GM18867 (cell line): ENCODE measurements at regions not wholly inside any gene's neighbourhood (a gene's known extent, or its start where the extent isn't known, plus 50 kb on each side); places are given as distances from the start of the nearest gene placed in this dataset.
"Not testable (repeated sequence)": the region's sequence is repeated elsewhere in the genome, so short reads cannot be mapped to it uniquely, and the experiment has no call there.

Source experiments
- ATAC-seq: cut with Tn5 transposase; IDR thresholded peaks from one replicate; pipeline ENCODE4 v1.9.1; 2021; ENCODE audit warnings: mild to moderate bottlenecking, moderate library complexity; ENCODE audit not compliant: unreplicated experiment

GRCh38 chr9:95680306-95680705, 163.5 kb upstream of the PTCH1 start:
- ATAC-seq, result not testable (repeated sequence)

- ATAC-seq, result no peak
Observed at GRCh38 chr9:95679874-95680273, 163.1 kb upstream of the PTCH1 start.

GRCh38 chr9:95678759-95679158, 162.0 kb upstream of the PTCH1 start:
- no peak for ATAC-seq

GRCh38 chr9:95670122-95670521, 153.4 kb upstream of the PTCH1 start:
- no peak for ATAC-seq

- no peak for ATAC-seq
Observed at GRCh38 chr9:95669253-95669652, 152.5 kb upstream of the PTCH1 start.

- ATAC-seq, result no peak
Observed at GRCh38 chr9:95667789-95668188, 151.0 kb upstream of the PTCH1 start.

- ATAC-seq, result no peak
Observed at GRCh38 chr9:95666785-95667155, 150.0 kb upstream of the PTCH1 start.

- ATAC-seq, result no peak
Observed at GRCh38 chr9:95666096-95666784, 149.5 kb upstream of the PTCH1 start.

- ATAC-seq, result no peak
Observed at GRCh38 chr9:95653246-95653645, 136.5 kb upstream of the PTCH1 start.

GRCh38 chr9:95650720-95651119, 133.9 kb upstream of the PTCH1 start:
- ATAC-seq, result no peak

- no peak for ATAC-seq
Observed at GRCh38 chr9:95649801-95650213, 133.0 kb upstream of the PTCH1 start.

- ATAC-seq, result no peak
Observed at GRCh38 chr9:95648225-95648624, 131.5 kb upstream of the PTCH1 start.

- no peak for ATAC-seq
Observed at GRCh38 chr9:95645992-95646391, 129.2 kb upstream of the PTCH1 start.

- ATAC-seq, result no peak
Observed at GRCh38 chr9:95645579-95645978, 128.8 kb upstream of the PTCH1 start.

- no peak for ATAC-seq
Observed at GRCh38 chr9:95644377-95644776, 127.6 kb upstream of the PTCH1 start.

- ATAC-seq, result no peak
Observed at GRCh38 chr9:95643619-95644018, 126.8 kb upstream of the PTCH1 start.

- ATAC-seq, result no peak
Observed at GRCh38 chr9:95642189-95642588, 125.4 kb upstream of the PTCH1 start.

GRCh38 chr9:95641586-95641985, 124.8 kb upstream of the PTCH1 start:
- ATAC-seq, result no peak

- ATAC-seq, result no peak
Observed at GRCh38 chr9:95640336-95640735, 123.6 kb upstream of the PTCH1 start.

- ATAC-seq, result no peak
Observed at GRCh38 chr9:95635986-95636671, 119.4 kb upstream of the PTCH1 start.

- ATAC-seq, result no peak
Observed at GRCh38 chr9:95634536-95634935, 117.8 kb upstream of the PTCH1 start.

- no peak for ATAC-seq
Observed at GRCh38 chr9:95634114-95634513, 117.3 kb upstream of the PTCH1 start.

GRCh38 chr9:95629585-95629984, 112.8 kb upstream of the PTCH1 start:
- ATAC-seq, result no peak
